ENCODE measurements at regions not wholly inside any gene's neighbourhood (a gene's known extent, or its start where the extent isn't known, plus 50 kb on each side); places are given as distances from the start of the nearest gene placed in this dataset.

DNA sequence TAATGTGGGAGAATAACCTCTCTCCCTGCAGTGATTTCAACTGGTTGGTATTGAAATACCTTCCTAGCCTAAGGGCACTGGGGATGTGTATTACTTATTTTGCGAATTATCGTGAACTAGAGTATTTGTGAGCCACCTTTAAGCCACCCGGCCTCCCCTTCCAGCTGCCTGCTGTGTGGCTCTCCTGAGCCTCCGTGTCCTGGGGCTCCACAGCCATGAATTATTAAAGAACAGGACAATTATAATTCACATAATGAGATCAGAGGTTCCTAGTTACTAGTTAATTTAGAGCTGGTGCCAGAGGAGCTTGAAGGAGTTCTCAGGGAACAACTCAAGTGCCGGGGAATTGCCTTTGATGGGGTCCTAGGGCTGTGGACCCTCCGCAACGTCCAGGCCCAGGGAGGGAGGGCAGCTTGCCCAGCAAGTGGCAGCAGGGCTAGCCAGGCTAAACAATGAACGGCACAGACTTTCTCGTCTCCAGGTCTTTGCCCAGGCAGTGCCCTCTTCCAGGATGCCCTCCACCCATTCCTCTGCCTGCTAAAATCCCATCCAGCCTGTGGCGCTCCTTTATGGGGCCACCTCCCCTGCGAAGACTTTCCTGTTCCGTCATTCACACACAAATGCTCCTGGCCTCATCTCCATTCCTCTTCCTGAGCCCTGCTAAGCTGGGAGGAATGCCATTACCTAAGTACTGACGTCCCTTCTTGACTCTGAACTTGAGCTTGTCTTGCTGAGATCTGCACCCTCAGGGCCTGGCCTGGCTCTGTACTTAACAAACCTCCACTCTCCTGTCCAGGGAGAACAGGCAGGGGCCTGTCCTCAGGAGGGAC, 91.5 kb downstream of the RTL6 start:
- Histone ChIP-seq H3K4me1 (ENCODE audit: insufficient read depth, poor library complexity, severe bottlenecking) (no peaks in the 10 kb centered on the region), H3K27ac (ENCODE audit: poor library complexity, severe bottlenecking) (no peak overlapping the region), H3K4me3 (ENCODE audit: severe bottlenecking) (no peak overlapping the region), H3K27me3 (ENCODE audit: insufficient read depth, poor library complexity, severe bottlenecking) (no peaks in the 10 kb centered on the region), H3K36me3 (ENCODE audit: low read depth) (no peaks in the 10 kb centered on the region), H3K9me3 (ENCODE audit: severe bottlenecking) (no peaks in the 10 kb centered on the region)
- no peak for DNase-seq (ENCODE audit: low spot score)
- no peak for TF ChIP-seq CTCF (IDR thresholded peaks at IDR 0.05; ENCODE audit: poor library complexity, severe bottlenecking)
- ATAC-seq (ENCODE audit: low read depth), result no peak

DNA sequence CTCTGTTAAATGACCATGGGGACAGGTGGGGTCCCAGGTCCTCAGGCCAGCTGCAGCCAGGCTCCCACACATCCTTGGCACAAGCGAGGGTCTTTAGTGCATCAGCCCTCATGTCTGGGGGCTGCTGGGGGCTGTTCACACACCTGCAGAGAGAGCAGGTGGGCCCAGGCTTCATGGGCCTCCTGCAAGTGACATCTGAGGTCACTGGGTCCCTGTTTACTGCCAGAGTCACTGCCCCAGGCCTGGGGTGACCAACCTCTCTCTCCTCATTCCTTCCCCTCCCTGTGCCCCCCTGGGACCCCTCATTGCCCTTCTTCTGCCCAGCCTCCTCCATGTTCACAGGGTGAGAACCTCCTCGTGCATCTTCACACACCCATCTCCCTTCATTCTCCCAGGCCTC, 92.4 kb downstream of the RTL6 start:
- Histone ChIP-seq H3K27me3 (ENCODE audit: insufficient read depth, poor library complexity, severe bottlenecking) (no peaks in the 10 kb centered on the region), H3K36me3 (ENCODE audit: low read depth) (no peaks in the 10 kb centered on the region), H3K4me3 (ENCODE audit: severe bottlenecking) (no peak overlapping the region), H3K9me3 (ENCODE audit: severe bottlenecking) (no peaks in the 10 kb centered on the region), H3K27ac (ENCODE audit: poor library complexity, severe bottlenecking) (no peak overlapping the region), H3K4me1 (ENCODE audit: insufficient read depth, poor library complexity, severe bottlenecking) (no peaks in the 10 kb centered on the region)
- TF ChIP-seq CTCF (IDR thresholded peaks at IDR 0.05; ENCODE audit: poor library complexity, severe bottlenecking), result no peak
- DNase-seq (ENCODE audit: low spot score) (peak; percentile 32), ATAC-seq (ENCODE audit: low read depth) (no peak)

DNA sequence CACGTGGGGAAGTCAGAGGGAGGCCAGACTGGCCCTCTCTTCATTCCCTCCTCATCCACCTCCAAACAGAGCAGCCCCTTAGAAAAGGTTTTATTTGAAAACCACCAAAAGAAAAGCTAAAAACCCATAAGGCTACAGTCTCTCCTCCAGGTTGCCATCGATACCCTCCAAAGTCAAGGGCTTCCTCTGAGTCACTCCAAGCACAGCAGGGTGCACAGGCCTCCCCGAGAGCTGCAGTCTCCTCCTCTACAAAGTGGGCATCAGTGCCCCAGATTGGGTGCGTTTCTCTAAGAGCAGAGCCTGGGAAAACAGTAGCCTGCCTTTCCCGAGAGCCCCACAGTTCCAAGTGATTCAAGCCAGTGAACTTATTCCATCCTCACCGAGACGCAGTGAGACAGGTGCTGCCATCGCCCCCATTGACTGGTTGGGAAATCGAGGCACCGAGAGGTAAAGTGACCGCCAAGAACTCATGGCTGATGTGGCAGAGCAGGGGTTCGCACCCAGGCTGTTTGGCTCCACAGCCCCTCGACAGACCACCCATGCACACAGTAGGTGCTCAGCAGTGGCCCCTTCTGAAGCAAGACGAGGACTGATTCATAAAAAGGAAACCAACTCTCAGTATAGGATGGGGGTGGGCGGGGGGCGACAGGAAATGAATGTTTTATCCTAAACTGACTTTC, 91.7 kb upstream of the SHISAL1 start:
- DNase-seq (ENCODE audit: low spot score), result peak; percentile 38

GRCh38 chr22:44403602-44404329, 91.0 kb upstream of the SHISAL1 start:
- TF ChIP-seq CTCF (IDR thresholded peaks at IDR 0.05; ENCODE audit: poor library complexity, severe bottlenecking), result no peak
- H3K36me3 ChIP-seq (ENCODE audit: low read depth), result no peaks in the 10 kb centered on the region
- no peaks in the 10 kb centered on the region for H3K27me3 ChIP-seq (ENCODE audit: insufficient read depth, poor library complexity, severe bottlenecking)
- no peak for ATAC-seq (ENCODE audit: low read depth)
- no peaks in the 10 kb centered on the region for H3K9me3 ChIP-seq (ENCODE audit: severe bottlenecking)
- H3K27ac ChIP-seq (ENCODE audit: poor library complexity, severe bottlenecking), result no peak overlapping the region
- peak; percentile 45 for DNase-seq (ENCODE audit: low spot score)
- H3K4me3 ChIP-seq (ENCODE audit: severe bottlenecking), result no peak overlapping the region
- no peaks in the 10 kb centered on the region for H3K4me1 ChIP-seq (ENCODE audit: insufficient read depth, poor library complexity, severe bottlenecking)

More for the DNA sequence above, 91.7 kb upstream of the SHISAL1 start:
- no peaks in the 10 kb centered on the region for H3K9me3 ChIP-seq (ENCODE audit: severe bottlenecking)
- H3K36me3 ChIP-seq (ENCODE audit: low read depth), result no peaks in the 10 kb centered on the region
- no peak overlapping the region for H3K4me3 ChIP-seq (ENCODE audit: severe bottlenecking)
- ATAC-seq (ENCODE audit: low read depth), result no peak
- no peak for TF ChIP-seq CTCF (IDR thresholded peaks at IDR 0.05; ENCODE audit: poor library complexity, severe bottlenecking)
- no peaks in the 10 kb centered on the region for H3K27me3 ChIP-seq (ENCODE audit: insufficient read depth, poor library complexity, severe bottlenecking)
- H3K27ac ChIP-seq (ENCODE audit: poor library complexity, severe bottlenecking), result no peak overlapping the region
- H3K4me1 ChIP-seq (ENCODE audit: insufficient read depth, poor library complexity, severe bottlenecking), result no peaks in the 10 kb centered on the region

Data from RWPE2 (cell line).